H9 (cell line): ENCODE measurements at regions not wholly inside any gene's neighbourhood (a gene's known extent, or its start where the extent isn't known, plus 50 kb on each side); places are given as distances from the start of the nearest gene placed in this dataset.

Experiments
- DNase-seq: peaks from one replicate; pipeline ENCODE4 v3.0.0-alpha.2; 2017
- H2AFZ ChIP-seq: one replicate; pipeline ENCODE4 v1.6.1; 2013; ENCODE audit warnings: mild to moderate bottlenecking, low read length, control low read depth, moderate library complexity
- H2AK5ac ChIP-seq: 2 replicates; pipeline ENCODE4 v1.6.1; 2013; ENCODE audit warnings: low read length, control low read depth, mixed read lengths; ENCODE audit not compliant: insufficient read length
- H2BK120ac ChIP-seq: one replicate; pipeline ENCODE4 v1.6.1; 2013; ENCODE audit warnings: low read depth, mild to moderate bottlenecking, low read length, control low read depth, inconsistent platforms; ENCODE audit not compliant: poor library complexity, severe bottlenecking
- H2BK12ac ChIP-seq: 2 replicates; pipeline ENCODE4 v1.6.1; 2013; ENCODE audit warnings: low read length, control low read depth, mixed read lengths, low read depth; ENCODE audit not compliant: insufficient read length
- H2BK15ac ChIP-seq: 2 replicates; pipeline ENCODE4 v1.6.1; 2013; ENCODE audit warnings: low read depth, low read length, control low read depth
- H2BK20ac ChIP-seq: one replicate; pipeline ENCODE4 v1.6.1; 2013; ENCODE audit warnings: low read depth, mild to moderate bottlenecking, low read length, control low read depth, inconsistent platforms; ENCODE audit not compliant: poor library complexity, severe bottlenecking
- H2BK5ac ChIP-seq: 2 replicates; pipeline ENCODE4 v1.6.1; 2013; ENCODE audit warnings: low read length, control low read depth, mixed read lengths; ENCODE audit not compliant: insufficient read length
- H3K14ac ChIP-seq: 2 replicates; pipeline ENCODE4 v1.6.1; 2013; ENCODE audit warnings: low read length, control low read depth; ENCODE audit not compliant: insufficient read depth
- H3K18ac ChIP-seq: 2 replicates; pipeline ENCODE4 v1.6.1; 2013; ENCODE audit warnings: low read depth, mild to moderate bottlenecking, mixed read lengths, low read length, control low read depth; ENCODE audit not compliant: insufficient read length
- H3K23ac ChIP-seq: 2 replicates; pipeline ENCODE4 v1.6.1; 2013; ENCODE audit warnings: low read length, control low read depth, mixed read lengths, low read depth; ENCODE audit not compliant: insufficient read length
- H3K23me2 ChIP-seq: 2 replicates; pipeline ENCODE4 v1.6.1; 2013; ENCODE audit warnings: low read depth, mild to moderate bottlenecking, mixed read lengths, low read length, control low read depth; ENCODE audit not compliant: insufficient read length, poor library complexity, severe bottlenecking
- H3K27ac ChIP-seq: 2 replicates; pipeline ENCODE4 v1.5.1; 2013; ENCODE audit warnings: low read length, control low read depth, mixed read lengths, low read depth; ENCODE audit not compliant: insufficient read length
- H3K27me3 ChIP-seq: 2 replicates; pipeline ENCODE4 v1.6.1; 2013; ENCODE audit warnings: low read length, control low read depth, inconsistent platforms; ENCODE audit not compliant: insufficient read depth
- H3K4ac ChIP-seq: 2 replicates; pipeline ENCODE4 v1.6.1; 2013; ENCODE audit warnings: low read depth, mild to moderate bottlenecking, control low read depth, inconsistent platforms, low read length, moderate library complexity
- H3K4me1 ChIP-seq: 2 replicates; pipeline ENCODE4 v1.6.1; 2013; ENCODE audit warnings: low read length, control low read depth, inconsistent platforms; ENCODE audit not compliant: insufficient read depth
- H3K4me2 ChIP-seq: 2 replicates; pipeline ENCODE4 v1.6.1; 2013; ENCODE audit warnings: low read length, control low read depth, mixed read lengths; ENCODE audit not compliant: insufficient read length, insufficient read depth
- H3K56ac ChIP-seq: 2 replicates; pipeline ENCODE4 v1.6.1; 2013; ENCODE audit warnings: low read depth, mild to moderate bottlenecking, mixed read lengths, low read length, control low read depth; ENCODE audit not compliant: insufficient read length
- H3K79me1 ChIP-seq: 2 replicates; pipeline ENCODE4 v1.6.1; 2013; ENCODE audit warnings: low read depth, mild to moderate bottlenecking, moderate library complexity, low read length, control low read depth, inconsistent platforms; ENCODE audit not compliant: insufficient read depth, poor library complexity, severe bottlenecking
- H3K79me2 ChIP-seq: 2 replicates; pipeline ENCODE4 v1.6.1; 2013; ENCODE audit warnings: low read length, control low read depth, inconsistent platforms; ENCODE audit not compliant: insufficient read depth
- H3K9ac ChIP-seq: 2 replicates; pipeline ENCODE4 v1.6.1; 2013; ENCODE audit warnings: low read length, control low read depth, mixed read lengths; ENCODE audit not compliant: insufficient read length; ENCODE audit errors: extremely low read depth
- H3K9me3 ChIP-seq: one replicate; pipeline ENCODE4 v1.6.1; 2013; ENCODE audit warnings: low read depth, low read length, inconsistent platforms; ENCODE audit not compliant: control insufficient read depth
- H3T11ph ChIP-seq: one replicate; pipeline ENCODE4 v1.6.1; 2013; ENCODE audit warnings: mild to moderate bottlenecking, low read length, control low read depth, inconsistent platforms
- H4K20me1 ChIP-seq: one replicate; pipeline ENCODE4 v1.6.1; 2013; ENCODE audit not compliant: control insufficient read depth, insufficient read length, insufficient read depth
- H4K5ac ChIP-seq: 2 replicates; pipeline ENCODE4 v1.6.1; 2013; ENCODE audit warnings: low read depth, mild to moderate bottlenecking, mixed read lengths, low read length, control low read depth; ENCODE audit not compliant: insufficient read length
- H4K8ac ChIP-seq: replicated peaks from 2 replicates; pipeline ENCODE4 v1.6.1; 2013; ENCODE audit warnings: low read length, control low read depth, mixed read lengths, low read depth; ENCODE audit not compliant: insufficient read length
- H4K91ac ChIP-seq: 2 replicates; pipeline ENCODE4 v1.6.1; 2013; ENCODE audit warnings: low read depth, mild to moderate bottlenecking, moderate library complexity, mixed read lengths, low read length, control low read depth; ENCODE audit not compliant: insufficient read length
- H3K27ac Mint-ChIP-seq, 3 experiments: 2 replicates in 2 of 3; 3 replicates in 1 of 3; pipeline ENCODE4 v1.8.0; 2020 to 2021; ENCODE audit warnings: mixed read lengths in 3 of 3, mild to moderate bottlenecking in 1 of 3, moderate library complexity in 1 of 3
- H3K27me3 Mint-ChIP-seq: 2 replicates; pipeline ENCODE4 v1.8.0; 2021; ENCODE audit warnings: low read depth, mild to moderate bottlenecking, moderate library complexity, mixed read lengths
- H3K36me3 Mint-ChIP-seq, 3 experiments: 2 replicates in 2 of 3; 3 replicates in 1 of 3; pipeline ENCODE4 v1.8.0; 2020 to 2021; ENCODE audit warnings: low read depth in 3 of 3, mixed read lengths in 3 of 3; ENCODE audit not compliant: insufficient read depth in 1 of 3
- H3K4me1 Mint-ChIP-seq, 2 experiments: 2 replicates each; pipeline ENCODE4 v1.8.0; 2020; ENCODE audit warnings: mixed read lengths in 2 of 2
- H3K4me3 Mint-ChIP-seq, 2 experiments: 2 replicates in 1 of 2; 3 replicates in 1 of 2; pipeline ENCODE4 v1.8.0; 2020 to 2021; ENCODE audit warnings: mild to moderate bottlenecking in 2 of 2, mixed read lengths in 2 of 2, moderate library complexity in 1 of 2
- H3K9me3 Mint-ChIP-seq, 2 experiments: 2 replicates in 1 of 2; 3 replicates in 1 of 2; pipeline ENCODE4 v1.8.0; 2020; ENCODE audit warnings: mild to moderate bottlenecking in 2 of 2, mixed read lengths in 2 of 2, moderate library complexity in 1 of 2
- CTCF ChIP-seq: fragments of 200-600 bp; sonication (generic); conservative IDR thresholded peaks from 3 replicates; pipeline ENCODE4 v1.8.0; 2021; ENCODE audit warnings: antibody characterized with exemption, mild to moderate bottlenecking
- WGBS: extraction: QIAGEN DNeasy Blood & Tissue Kit; methylation state at CpG from one replicate; pipeline ENCODE4 v1.1.7; 2013; ENCODE audit warnings: missing lambda C conversion rate, low lambda C conversion rate, mixed read lengths; ENCODE audit not compliant: insufficient read length; ENCODE audit errors: extremely low coverage; 5-methylcytosine and 5-hydroxymethylcytosine counted together

DNA sequence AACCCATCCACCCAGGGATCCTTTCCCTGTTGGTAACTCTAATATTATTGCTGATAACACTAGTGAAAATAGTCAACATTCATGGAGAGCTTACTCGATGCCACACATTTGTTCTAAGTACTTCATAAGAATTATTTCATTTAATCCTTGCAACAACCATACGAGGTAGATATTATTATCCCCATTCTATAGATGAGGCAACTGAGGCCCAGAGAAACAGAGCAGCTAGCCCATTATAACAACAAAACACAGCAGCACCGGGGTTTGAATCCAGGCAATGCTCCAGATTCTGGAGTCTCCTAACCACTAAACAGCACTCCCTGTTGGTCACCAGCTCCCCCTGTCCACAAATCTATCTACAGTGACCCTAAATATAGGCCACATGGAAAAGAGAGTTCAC, 90.4 kb upstream of the PKDCC start:
- no peak overlapping the region for H2BK12ac ChIP-seq
- H2BK20ac ChIP-seq, result no peak overlapping the region
- no peak overlapping the region for H4K91ac ChIP-seq
- no peak for TF ChIP-seq CTCF
- H3K18ac ChIP-seq, result no peak overlapping the region
- Mint-ChIP-seq H3K27ac (no peak overlapping the region), H3K36me3 (no peaks in the 10 kb centered on the region), H3K4me3 (no peak overlapping the region), H3K4me1 (peaks cover 28 to 30% of the 10 kb centered on the region in 2 experiments), H3K27me3 (no peaks in the 10 kb centered on the region; the same call in 1 of the 2 replicates), H3K9me3 (no peaks in the 10 kb centered on the region)
- no peaks in the 10 kb centered on the region for H3K23me2 ChIP-seq
- no peak overlapping the region for H3K14ac ChIP-seq
- no peaks in the 10 kb centered on the region for H3K79me1 ChIP-seq
- H2AFZ ChIP-seq, result no peak overlapping the region
- no peaks in the 10 kb centered on the region for H3K9me3 ChIP-seq
- H3K23ac ChIP-seq, result no peak overlapping the region
- no peaks in the 10 kb centered on the region for H4K20me1 ChIP-seq
- H4K8ac ChIP-seq, result no peak overlapping the region
- H2BK15ac ChIP-seq, result no peak overlapping the region
- no peak overlapping the region for H2AK5ac ChIP-seq
- H3K27ac ChIP-seq, result no peak overlapping the region
- no peak overlapping the region for H3K4ac ChIP-seq
- no peak overlapping the region for H2BK5ac ChIP-seq
- no peak for DNase-seq
- no peaks in the 10 kb centered on the region for H3K79me2 ChIP-seq
- no peaks in the 10 kb centered on the region for H3K27me3 ChIP-seq
- no CpG with 5 or more reads among the region's 3 CpGs for WGBS
- no peak overlapping the region for H4K5ac ChIP-seq
- no peak overlapping the region for H3K9ac ChIP-seq
- H2BK120ac ChIP-seq, result no peak overlapping the region
- H3K4me1 ChIP-seq, result no peaks in the 10 kb centered on the region
- no peak overlapping the region for H3K4me2 ChIP-seq
- H3T11ph ChIP-seq, result no peak overlapping the region
- H3K56ac ChIP-seq, result no peak overlapping the region
